Astrocyte of the cerebellum (primary cell): ENCODE measurements at regions not wholly inside any gene's neighbourhood (a gene's known extent, or its start where the extent isn't known, plus 50 kb on each side); places are given as distances from the start of the nearest gene placed in this dataset.

ENCODE experiments used
- DNase-seq: peaks from one replicate; pipeline ENCODE4 v3.0.0-alpha.2; 2011; ENCODE audit warnings: low read depth
- H3K4me3 ChIP-seq: 2 replicates; pipeline ENCODE4 v1.5.1; 2011; ENCODE audit warnings: mild to moderate bottlenecking, low read depth, low read length, moderate library complexity
- CTCF ChIP-seq: IDR thresholded peaks from 2 replicates; pipeline ENCODE4 v1.5.1; 2012; ENCODE audit warnings: low read length, low read depth, moderate library complexity, mild to moderate bottlenecking; ENCODE audit errors: missing control alignments
- in situ Hi-C: cut with HindIII; loops from 2 replicates; pipeline ENCODE4 v1.10.0; 2017; ENCODE audit warnings: low sequenced_read_pairs

GRCh38 chr11:105269862-105270261, 130.3 kb upstream of the CARD18 start:
- in situ Hi-C loops = no loop called here
- no peak for DNase-seq
- no peak overlapping the region for H3K4me3 ChIP-seq
- no peak for TF ChIP-seq CTCF

GRCh38 chr11:105268404-105269062, 129.0 kb upstream of the CARD18 start:
- no peak for TF ChIP-seq CTCF
- DNase-seq = no peak
- no peak overlapping the region for H3K4me3 ChIP-seq
- in situ Hi-C loops = no loop called here

GRCh38 chr11:105265845-105266244, 126.3 kb upstream of the CARD18 start:
- no peak for TF ChIP-seq CTCF
- no peak overlapping the region for H3K4me3 ChIP-seq
- in situ Hi-C loops = no loop called here
- no peak for DNase-seq

- no peak for DNase-seq
- no peak for TF ChIP-seq CTCF
- in situ Hi-C loops = no loop called here
- no peak overlapping the region for H3K4me3 ChIP-seq
Observed at GRCh38 chr11:105260976-105261375, 121.4 kb upstream of the CARD18 start.

- DNase-seq = no peak
- in situ Hi-C loops = no loop called here
- no peak for TF ChIP-seq CTCF
- no peak overlapping the region for H3K4me3 ChIP-seq
Observed at GRCh38 chr11:105245781-105246315, 106.3 kb upstream of the CARD18 start.

- TF ChIP-seq CTCF = no peak
- H3K4me3 ChIP-seq = no peak overlapping the region
- DNase-seq = peak; percentile 82
- in situ Hi-C loops = no loop called here
Observed at GRCh38 chr11:105244160-105244825, 104.7 kb upstream of the CARD18 start.
